ENCODE measurements at regions not wholly inside any gene's neighbourhood (a gene's known extent, or its start where the extent isn't known, plus 50 kb on each side); places are given as distances from the start of the nearest gene placed in this dataset.
A peak's percentile ranks its signal among the peaks of the same experiment; 100 is the strongest.

GRCh38 chr3:30546934-30547333, 59.5 kb upstream of the TGFBR2 start:
- no peak for ATAC-seq

GRCh38 chr3:30547716-30548115, 58.7 kb upstream of the TGFBR2 start:
- no peak for ATAC-seq
- TF ChIP-seq ISL1 (CRISPR knock-in tag; IDR thresholded peaks at IDR 0.05) (no peak), TCF4 (CRISPR knock-in tag; IDR thresholded peaks at IDR 0.05; ENCODE audit: borderline replicate concordance) (no peak), ESRRG (CRISPR knock-in tag; IDR thresholded peaks at IDR 0.05) (no peak), OSR1 (CRISPR knock-in tag; IDR thresholded peaks at IDR 0.05) (no peak), TSHZ2 (CRISPR knock-in tag; IDR thresholded peaks at IDR 0.05) (no peak), POU6F1 (CRISPR knock-in tag; IDR thresholded peaks at IDR 0.05; ENCODE audit: borderline replicate concordance, low read depth) (no peak)

More at GRCh38 chr3:30546934-30547333, 59.5 kb upstream of the TGFBR2 start:
- TF ChIP-seq TCF4 (CRISPR knock-in tag; IDR thresholded peaks at IDR 0.05; ENCODE audit: borderline replicate concordance): no peak
- TF ChIP-seq CREB5 (CRISPR knock-in tag; IDR thresholded peaks at IDR 0.05; ENCODE audit: low read depth): no peak
- TF ChIP-seq TOX (CRISPR knock-in tag; IDR thresholded peaks at IDR 0.05; ENCODE audit: borderline replicate concordance): no peak

- TF ChIP-seq PATZ1 (CRISPR knock-in tag; IDR thresholded peaks at IDR 0.05; ENCODE audit: borderline replicate concordance) (no peak), OSR1 (CRISPR knock-in tag; IDR thresholded peaks at IDR 0.05) (no peak), SNAI2 (CRISPR knock-in tag; IDR thresholded peaks at IDR 0.05) (no peak), PPARA (CRISPR knock-in tag; IDR thresholded peaks at IDR 0.05; ENCODE audit: borderline replicate concordance) (no peak), TSHZ2 (CRISPR knock-in tag; IDR thresholded peaks at IDR 0.05) (no peak), ZNF565 (CRISPR knock-in tag; conservative IDR thresholded peaks at IDR 0.05; ENCODE audit: low read depth) (no peak), CSRNP3 (CRISPR knock-in tag; IDR thresholded peaks at IDR 0.05) (no peak), TCF4 (CRISPR knock-in tag; IDR thresholded peaks at IDR 0.05; ENCODE audit: borderline replicate concordance) (no peak), GLIS3 (CRISPR knock-in tag; IDR thresholded peaks at IDR 0.05) (no peak)
- ATAC-seq: peak; percentile 59
These were observed 57.8 kb upstream of the TGFBR2 start for GRCh38 chr3:30548600-30548999.

GRCh38 chr3:30549600-30549999, 56.8 kb upstream of the TGFBR2 start:
- no peak for ATAC-seq
- no peak for TF ChIP-seq POU6F1 (CRISPR knock-in tag; IDR thresholded peaks at IDR 0.05; ENCODE audit: borderline replicate concordance, low read depth)
- TF ChIP-seq SNAI2 (CRISPR knock-in tag; IDR thresholded peaks at IDR 0.05): no peak
- TF ChIP-seq ZC3H10 (CRISPR knock-in tag; IDR thresholded peaks at IDR 0.05): no peak
- TF ChIP-seq PATZ1 (CRISPR knock-in tag; IDR thresholded peaks at IDR 0.05; ENCODE audit: borderline replicate concordance): no peak
- TF ChIP-seq ZFP30 (CRISPR knock-in tag; IDR thresholded peaks at IDR 0.05): no peak
- TF ChIP-seq ISL1 (CRISPR knock-in tag; IDR thresholded peaks at IDR 0.05): no peak
- no peak for TF ChIP-seq GLIS3 (CRISPR knock-in tag; IDR thresholded peaks at IDR 0.05)
- TF ChIP-seq CSDC2 (CRISPR knock-in tag; IDR thresholded peaks at IDR 0.05): no peak
- no peak for TF ChIP-seq CREB5 (CRISPR knock-in tag; IDR thresholded peaks at IDR 0.05; ENCODE audit: low read depth)
- no peak for TF ChIP-seq TCF4 (CRISPR knock-in tag; IDR thresholded peaks at IDR 0.05; ENCODE audit: borderline replicate concordance)

Data from SK-N-SH treated with all-trans-retinoic acid at 6 μM for 48 hours (cell line).